ENCODE measurements at regions not wholly inside any gene's neighbourhood (a gene's known extent, or its start where the extent isn't known, plus 50 kb on each side); places are given as distances from the start of the nearest gene placed in this dataset.

DNA sequence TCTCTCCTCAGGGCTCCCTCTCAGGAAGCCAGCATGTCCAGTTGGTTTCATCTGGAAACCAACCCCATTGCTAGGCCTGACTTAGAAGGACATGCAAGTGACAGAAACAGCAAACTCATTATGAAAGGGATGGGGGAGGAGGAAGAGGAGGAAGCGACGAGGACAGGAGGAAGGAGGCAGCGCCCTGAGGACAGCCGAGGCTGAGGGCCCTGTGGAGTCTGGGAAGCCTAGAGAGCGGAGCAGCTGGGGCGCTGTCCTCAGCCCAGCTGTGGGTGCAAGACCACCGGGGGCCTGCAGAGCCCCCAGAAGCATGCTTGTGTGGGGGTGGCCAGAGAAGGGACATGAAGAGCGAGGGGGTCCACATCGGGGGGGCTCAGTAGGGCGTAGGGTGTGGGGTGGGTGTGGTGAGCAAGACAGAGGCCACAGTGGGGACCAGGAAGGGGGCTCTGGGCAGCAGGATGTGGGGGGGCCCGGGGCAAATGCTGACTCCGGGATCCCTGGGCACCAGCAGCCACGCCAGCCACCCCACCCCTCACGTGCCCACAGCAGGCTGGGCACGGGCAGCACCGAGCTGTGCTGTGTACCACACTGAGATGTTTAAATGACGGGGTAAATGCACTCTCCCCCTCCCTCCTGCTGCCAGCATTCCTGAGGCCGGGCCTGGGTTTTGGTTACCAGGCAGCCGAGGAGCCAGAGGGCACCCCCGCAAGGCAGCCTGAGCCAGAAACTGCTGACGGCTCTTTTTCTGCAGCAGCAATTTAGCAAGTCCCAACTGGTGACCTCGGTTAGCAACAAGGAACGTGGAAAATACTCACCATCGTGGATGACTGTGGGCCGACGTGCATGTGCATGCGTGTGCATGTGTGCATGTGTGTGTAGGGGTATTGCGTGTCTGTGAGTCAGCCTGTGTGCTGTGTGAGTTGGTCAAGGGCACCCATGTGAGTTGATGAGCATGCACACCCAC, 82.7 kb upstream of the LINC01488 start:
- TF ChIP-seq, protein P1, sequence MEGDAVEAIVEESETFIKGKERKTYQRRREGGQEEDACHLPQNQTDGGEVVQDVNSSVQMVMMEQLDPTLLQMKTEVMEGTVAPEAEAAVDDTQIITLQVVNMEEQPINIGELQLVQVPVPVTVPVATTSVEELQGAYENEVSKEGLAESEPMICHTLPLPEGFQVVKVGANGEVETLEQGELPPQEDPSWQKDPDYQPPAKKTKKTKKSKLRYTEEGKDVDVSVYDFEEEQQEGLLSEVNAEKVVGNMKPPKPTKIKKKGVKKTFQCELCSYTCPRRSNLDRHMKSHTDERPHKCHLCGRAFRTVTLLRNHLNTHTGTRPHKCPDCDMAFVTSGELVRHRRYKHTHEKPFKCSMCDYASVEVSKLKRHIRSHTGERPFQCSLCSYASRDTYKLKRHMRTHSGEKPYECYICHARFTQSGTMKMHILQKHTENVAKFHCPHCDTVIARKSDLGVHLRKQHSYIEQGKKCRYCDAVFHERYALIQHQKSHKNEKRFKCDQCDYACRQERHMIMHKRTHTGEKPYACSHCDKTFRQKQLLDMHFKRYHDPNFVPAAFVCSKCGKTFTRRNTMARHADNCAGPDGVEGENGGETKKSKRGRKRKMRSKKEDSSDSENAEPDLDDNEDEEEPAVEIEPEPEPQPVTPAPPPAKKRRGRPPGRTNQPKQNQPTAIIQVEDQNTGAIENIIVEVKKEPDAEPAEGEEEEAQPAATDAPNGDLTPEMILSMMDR (IDR thresholded peaks at IDR 0.05) = no peak
- no peak for TF ChIP-seq POLR2A (IDR thresholded peaks at IDR 0.05)

Data from esophagus squamous epithelium (tissue), 4 donors.